Urinary bladder (tissue), 3 donors: ENCODE measurements at regions not wholly inside any gene's neighbourhood (a gene's known extent, or its start where the extent isn't known, plus 50 kb on each side); places are given as distances from the start of the nearest gene placed in this dataset.
"Not testable (repeated sequence)": the region's sequence is repeated elsewhere in the genome, so short reads cannot be mapped to it uniquely, and the experiment has no call there.

Experiments used
- DNase-seq: peaks from one replicate; pipeline ENCODE4 v3.0.0-alpha.2; 2015; ENCODE audit errors: extremely low spot score
- H3K27ac ChIP-seq: one replicate; pipeline ENCODE4 v1.5.1; 2013; ENCODE audit warnings: low read depth, mild to moderate bottlenecking, moderate library complexity
- H3K36me3 ChIP-seq: one replicate; pipeline ENCODE4 v1.6.1; 2013; ENCODE audit warnings: mild to moderate bottlenecking, moderate library complexity; ENCODE audit not compliant: insufficient read depth
- H3K4me1 ChIP-seq: one replicate; pipeline ENCODE4 v1.6.1; 2013; ENCODE audit warnings: mild to moderate bottlenecking, moderate library complexity; ENCODE audit not compliant: insufficient read depth
- H3K4me3 ChIP-seq: one replicate; pipeline ENCODE4 v1.5.1; 2013; ENCODE audit warnings: low read depth, low read length
- WGBS: extraction: QIAGEN DNeasy Blood & Tissue Kit; methylation state at CpG from one replicate; pipeline ENCODE4 v1.1.7; 2013; 5-methylcytosine and 5-hydroxymethylcytosine counted together
- donor health status: healthy with polysubstance abuse.
- donor health status: healthy.

GRCh38 chr5:177664737-177665136 is 64.8 kb downstream of the B4GALT7 start:
- H3K36me3 ChIP-seq, H3K4me3 ChIP-seq, H3K4me1 ChIP-seq, DNase-seq, H3K27ac ChIP-seq: not testable (repeated sequence)
- 88% methylated on average over 3 of the region's 4 CpGs for WGBS

GRCh38 chr5:177665172-177665571 is 65.2 kb downstream of the B4GALT7 start:
- 79% methylated on average over 4 of the region's 6 CpGs for WGBS
- H3K27ac ChIP-seq, H3K4me1 ChIP-seq, DNase-seq, H3K36me3 ChIP-seq, H3K4me3 ChIP-seq: not testable (repeated sequence)

- WGBS: 95% methylated on average over 1 of the region's 3 CpGs
- DNase-seq, H3K36me3 ChIP-seq: not testable (repeated sequence)
Measured at GRCh38 chr5:177665960-177666359, 66.0 kb downstream of the B4GALT7 start.

GRCh38 chr5:177671035-177671754 is 71.3 kb downstream of the B4GALT7 start:
- WGBS: 16% methylated on average over 7 of the region's 37 CpGs
- H3K4me3 ChIP-seq: peak overlapping the region; percentile 30
- not testable (repeated sequence) for H3K36me3 ChIP-seq, H3K4me1 ChIP-seq, DNase-seq, H3K27ac ChIP-seq

More at GRCh38 chr5:177665960-177666359, 66.0 kb downstream of the B4GALT7 start:
- H3K4me1 ChIP-seq, H3K4me3 ChIP-seq, H3K27ac ChIP-seq: not testable (repeated sequence)

- H3K27ac ChIP-seq, H3K36me3 ChIP-seq, DNase-seq, H3K4me1 ChIP-seq: not testable (repeated sequence)
- 1% methylated on average over 49 of the region's 110 CpGs for WGBS
- H3K4me3 ChIP-seq: peak overlapping the region; percentile 50
Measured at GRCh38 chr5:177671755-177672690, 72.1 kb downstream of the B4GALT7 start.
